ENCODE measurements at regions not wholly inside any gene's neighbourhood (a gene's known extent, or its start where the extent isn't known, plus 50 kb on each side); places are given as distances from the start of the nearest gene placed in this dataset.

GRCh38 chr16:61243954-61244353 lies 792.3 kb downstream of the CDH8 start:
- H3K4me3 ChIP-seq (ENCODE audit: low read depth, low read length) = no peak overlapping the region
- DNase-seq (ENCODE audit: low read depth) = no peak
- TF ChIP-seq, protein P1, sequence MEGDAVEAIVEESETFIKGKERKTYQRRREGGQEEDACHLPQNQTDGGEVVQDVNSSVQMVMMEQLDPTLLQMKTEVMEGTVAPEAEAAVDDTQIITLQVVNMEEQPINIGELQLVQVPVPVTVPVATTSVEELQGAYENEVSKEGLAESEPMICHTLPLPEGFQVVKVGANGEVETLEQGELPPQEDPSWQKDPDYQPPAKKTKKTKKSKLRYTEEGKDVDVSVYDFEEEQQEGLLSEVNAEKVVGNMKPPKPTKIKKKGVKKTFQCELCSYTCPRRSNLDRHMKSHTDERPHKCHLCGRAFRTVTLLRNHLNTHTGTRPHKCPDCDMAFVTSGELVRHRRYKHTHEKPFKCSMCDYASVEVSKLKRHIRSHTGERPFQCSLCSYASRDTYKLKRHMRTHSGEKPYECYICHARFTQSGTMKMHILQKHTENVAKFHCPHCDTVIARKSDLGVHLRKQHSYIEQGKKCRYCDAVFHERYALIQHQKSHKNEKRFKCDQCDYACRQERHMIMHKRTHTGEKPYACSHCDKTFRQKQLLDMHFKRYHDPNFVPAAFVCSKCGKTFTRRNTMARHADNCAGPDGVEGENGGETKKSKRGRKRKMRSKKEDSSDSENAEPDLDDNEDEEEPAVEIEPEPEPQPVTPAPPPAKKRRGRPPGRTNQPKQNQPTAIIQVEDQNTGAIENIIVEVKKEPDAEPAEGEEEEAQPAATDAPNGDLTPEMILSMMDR (IDR thresholded peaks at IDR 0.05; ENCODE audit: control insufficient read depth, extremely low read depth, insufficient read depth) = no peak

DNA sequence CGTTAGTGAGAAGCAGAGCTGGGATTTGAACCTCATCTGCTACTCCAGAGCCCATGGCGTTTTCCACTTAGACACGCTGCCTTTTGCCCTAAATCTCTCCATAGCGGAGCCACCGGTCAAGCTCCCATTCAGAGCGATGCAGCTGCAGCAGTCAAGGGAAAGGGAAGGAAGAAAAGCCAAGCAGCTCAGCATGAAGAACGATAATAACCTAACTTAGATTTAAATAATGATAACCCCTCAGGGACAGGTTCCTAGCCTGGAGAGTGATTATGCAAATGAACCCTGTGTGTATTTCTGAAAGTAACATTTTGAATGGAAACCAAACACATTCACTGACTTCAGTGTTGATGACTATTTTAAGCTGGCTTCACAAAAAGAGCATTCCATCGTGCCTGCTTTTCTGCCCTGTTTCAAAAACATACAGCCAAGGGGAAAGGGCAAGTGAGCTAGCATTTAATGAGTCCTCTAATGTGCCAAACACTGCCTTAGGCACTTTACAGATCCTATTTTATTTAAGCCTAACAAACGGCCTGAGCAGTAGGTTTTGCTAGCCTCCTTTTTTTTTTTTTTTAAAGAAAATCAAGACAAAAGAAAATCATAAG lies 798.3 kb downstream of the CDH8 start:
- DNase-seq (ENCODE audit: low read depth) = no peak
- no peak overlapping the region for H3K4me3 ChIP-seq (ENCODE audit: low read depth, low read length)
- TF ChIP-seq, protein P1 (IDR thresholded peaks at IDR 0.05; ENCODE audit: control insufficient read depth, extremely low read depth, insufficient read depth) = no peak

DNA sequence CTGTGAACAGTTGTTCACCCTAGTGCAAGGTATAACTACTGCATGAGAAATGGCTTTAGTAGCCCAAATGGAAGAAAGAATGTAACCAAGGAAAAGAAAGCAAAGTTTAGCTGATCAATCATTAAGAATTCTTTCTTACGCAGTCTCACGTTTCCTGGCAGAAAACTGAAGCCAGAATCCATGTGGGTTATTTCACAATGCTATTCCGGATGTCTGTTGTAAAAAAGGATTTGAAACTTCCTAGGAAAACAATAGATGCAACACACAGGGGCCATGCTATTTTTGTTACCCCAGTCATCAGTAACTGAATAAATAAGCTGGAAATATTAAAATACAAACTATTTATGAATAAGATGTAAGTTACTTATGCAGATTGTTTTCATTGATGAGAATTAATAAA lies 802.5 kb downstream of the CDH8 start:
- no peak for DNase-seq (ENCODE audit: low read depth)
- TF ChIP-seq, protein P1 (IDR thresholded peaks at IDR 0.05; ENCODE audit: control insufficient read depth, extremely low read depth, insufficient read depth) = no peak
- no peak overlapping the region for H3K4me3 ChIP-seq (ENCODE audit: low read depth, low read length)

DNA sequence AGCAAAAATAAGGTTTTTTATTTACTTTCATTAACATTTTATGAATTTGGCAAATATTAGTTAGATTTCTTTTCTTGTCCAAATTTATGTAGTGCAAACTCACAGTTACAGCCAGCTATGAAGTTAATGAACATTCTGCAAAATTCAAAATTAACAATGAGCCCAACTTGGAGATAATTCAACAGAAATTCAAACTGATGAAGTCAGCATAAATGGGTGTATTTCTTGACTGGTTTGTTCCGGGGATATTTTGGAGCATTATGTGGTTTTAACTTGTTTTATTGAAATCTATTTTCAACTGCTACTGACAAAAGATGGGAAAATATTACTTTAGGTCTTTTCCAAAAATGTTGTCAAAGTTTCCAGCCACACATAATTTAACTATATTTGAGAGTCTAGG lies 807.9 kb downstream of the CDH8 start:
- TF ChIP-seq, protein P1 (IDR thresholded peaks at IDR 0.05; ENCODE audit: control insufficient read depth, extremely low read depth, insufficient read depth) = no peak
- DNase-seq (ENCODE audit: low read depth) = no peak
- H3K4me3 ChIP-seq (ENCODE audit: low read depth, low read length) = no peak overlapping the region

- DNase-seq (ENCODE audit: low read depth) = no peak
- TF ChIP-seq, protein P1 (IDR thresholded peaks at IDR 0.05; ENCODE audit: control insufficient read depth, extremely low read depth, insufficient read depth) = no peak
- H3K4me3 ChIP-seq (ENCODE audit: low read depth, low read length) = no peak overlapping the region
Observed at GRCh38 chr16:61215605-61216004, 820.6 kb downstream of the CDH8 start.

GRCh38 chr16:61214780-61215179 lies 821.5 kb downstream of the CDH8 start:
- TF ChIP-seq, protein P1 (IDR thresholded peaks at IDR 0.05; ENCODE audit: control insufficient read depth, extremely low read depth, insufficient read depth) = no peak
- H3K4me3 ChIP-seq (ENCODE audit: low read depth, low read length) = no peak overlapping the region
- no peak for DNase-seq (ENCODE audit: low read depth)

GRCh38 chr16:61210076-61210475 lies 826.2 kb downstream of the CDH8 start:
- no peak for DNase-seq (ENCODE audit: low read depth)
- no peak overlapping the region for H3K4me3 ChIP-seq (ENCODE audit: low read depth, low read length)
- TF ChIP-seq, protein P1 (IDR thresholded peaks at IDR 0.05; ENCODE audit: control insufficient read depth, extremely low read depth, insufficient read depth) = no peak

All from LNCaP clone FGC (cell line).